Mononuclear cell (primary cell): ENCODE measurements at regions not wholly inside any gene's neighbourhood (a gene's known extent, or its start where the extent isn't known, plus 50 kb on each side); places are given as distances from the start of the nearest gene placed in this dataset.

Source experiments
- H3K27me3 ChIP-seq: 2 replicates; pipeline ENCODE4 v1.6.0; 2011; ENCODE audit warnings: low read length, control low read depth; ENCODE audit not compliant: insufficient read depth
- H3K4me1 ChIP-seq: 2 replicates; pipeline ENCODE4 v1.5.1; 2011; ENCODE audit warnings: mild to moderate bottlenecking, low read length, control low read depth; ENCODE audit not compliant: insufficient read depth
- H3K4me3 ChIP-seq: 2 replicates; pipeline ENCODE4 v1.5.1; 2011; ENCODE audit warnings: mild to moderate bottlenecking, low read length, moderate library complexity
- H3K9me3 ChIP-seq: 2 replicates; pipeline ENCODE4 v1.5.1; 2011; ENCODE audit warnings: low read depth, mild to moderate bottlenecking, control low read depth, low read length

DNA sequence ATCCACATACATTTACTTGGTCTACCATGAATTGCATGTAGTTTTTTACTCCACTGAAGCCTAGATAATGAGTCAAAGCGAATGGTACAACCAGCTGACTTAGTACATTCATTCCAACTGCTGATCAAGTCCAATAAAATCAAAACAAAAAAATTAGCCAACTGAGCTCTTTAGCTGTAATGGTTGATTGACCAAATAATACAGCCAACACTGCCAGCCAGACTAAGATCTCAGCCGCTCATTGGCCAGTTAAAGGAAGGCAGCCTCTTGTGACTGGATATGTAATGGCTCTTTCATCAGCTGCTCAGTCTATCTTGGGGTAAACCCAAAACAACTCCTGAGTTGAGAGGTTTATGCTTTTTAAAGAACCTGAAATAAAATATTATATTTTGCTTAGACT lies 204.3 kb upstream of the RSPO3 start:
- Histone ChIP-seq H3K4me1 (no peaks in the 10 kb centered on the region), H3K27me3 (no peaks in the 10 kb centered on the region), H3K4me3 (no peak overlapping the region), H3K9me3 (no peaks in the 10 kb centered on the region)

DNA sequence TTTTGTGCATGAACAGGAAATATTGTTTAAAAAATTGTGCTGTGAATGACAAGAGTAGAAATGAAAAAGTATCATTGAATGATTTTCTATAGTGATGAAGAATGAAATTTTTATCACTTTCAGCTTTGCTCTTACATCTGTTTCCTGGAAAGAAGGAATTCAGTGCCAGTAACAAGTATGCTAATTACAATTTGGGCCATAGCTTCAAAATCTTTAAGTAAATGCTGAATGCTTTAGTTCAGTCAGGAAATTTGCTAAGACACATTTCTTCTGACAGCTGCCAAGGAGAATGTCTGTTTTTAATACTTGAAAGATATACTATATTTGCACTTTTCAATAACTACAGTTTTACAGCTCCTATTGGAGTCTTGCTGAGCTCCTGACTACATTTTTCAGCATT lies 203.7 kb upstream of the RSPO3 start:
- no peaks in the 10 kb centered on the region for H3K4me1 ChIP-seq
- H3K9me3 ChIP-seq, result no peaks in the 10 kb centered on the region
- no peak overlapping the region for H3K4me3 ChIP-seq
- no peaks in the 10 kb centered on the region for H3K27me3 ChIP-seq

DNA sequence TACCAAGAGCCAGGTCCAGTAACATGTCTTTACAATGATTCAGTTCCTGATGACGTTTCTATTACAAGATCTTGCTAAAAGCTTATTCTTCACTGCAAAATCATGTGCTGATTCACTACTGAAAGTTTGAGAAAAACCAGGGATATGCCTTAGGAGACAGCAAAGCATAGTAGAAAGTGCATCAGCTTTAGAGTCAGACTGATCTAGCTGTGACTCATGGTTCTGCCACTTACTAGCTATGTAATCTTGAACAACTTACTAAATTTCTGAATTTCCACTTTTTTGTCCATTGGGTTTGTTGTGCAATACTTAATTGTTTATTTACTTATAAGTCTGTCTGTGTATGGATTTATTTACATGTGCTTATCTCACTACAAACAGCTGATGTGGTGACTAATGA lies 198.5 kb upstream of the RSPO3 start:
- H3K9me3 ChIP-seq, result no peaks in the 10 kb centered on the region
- H3K4me1 ChIP-seq, result no peaks in the 10 kb centered on the region
- no peak overlapping the region for H3K4me3 ChIP-seq
- no peaks in the 10 kb centered on the region for H3K27me3 ChIP-seq

DNA sequence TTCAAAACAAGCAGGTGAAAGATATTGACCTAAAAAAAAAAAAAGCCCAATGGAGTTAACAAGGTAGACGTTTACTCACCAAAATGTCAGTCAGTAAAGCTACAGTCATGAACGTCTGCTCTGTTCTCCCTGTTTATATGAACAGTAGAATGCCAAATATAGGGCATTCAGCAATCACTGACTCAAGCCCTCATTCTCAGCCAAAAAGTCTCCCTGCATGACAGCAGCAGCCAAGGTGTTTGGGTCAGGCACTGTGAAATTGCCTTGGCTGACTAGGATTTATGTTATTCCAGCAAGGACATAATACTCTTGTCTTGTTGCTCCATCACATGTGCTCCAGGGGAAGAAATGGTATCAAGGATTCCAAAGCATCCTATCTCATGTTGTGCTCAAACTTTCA lies 194.7 kb upstream of the RSPO3 start:
- Histone ChIP-seq H3K9me3 (no peaks in the 10 kb centered on the region), H3K4me1 (no peaks in the 10 kb centered on the region), H3K27me3 (no peaks in the 10 kb centered on the region), H3K4me3 (no peak overlapping the region)

GRCh38 chr6:126926926-126927325 lies 191.5 kb upstream of the RSPO3 start:
- H3K4me1 ChIP-seq, result no peaks in the 10 kb centered on the region
- H3K27me3 ChIP-seq, result no peaks in the 10 kb centered on the region
- H3K9me3 ChIP-seq, result no peaks in the 10 kb centered on the region
- H3K4me3 ChIP-seq, result no peak overlapping the region

- Histone ChIP-seq H3K4me1 (no peaks in the 10 kb centered on the region), H3K4me3 (no peak overlapping the region), H3K27me3 (no peaks in the 10 kb centered on the region), H3K9me3 (no peaks in the 10 kb centered on the region)
Observed at GRCh38 chr6:126927841-126928240, 190.6 kb upstream of the RSPO3 start.

DNA sequence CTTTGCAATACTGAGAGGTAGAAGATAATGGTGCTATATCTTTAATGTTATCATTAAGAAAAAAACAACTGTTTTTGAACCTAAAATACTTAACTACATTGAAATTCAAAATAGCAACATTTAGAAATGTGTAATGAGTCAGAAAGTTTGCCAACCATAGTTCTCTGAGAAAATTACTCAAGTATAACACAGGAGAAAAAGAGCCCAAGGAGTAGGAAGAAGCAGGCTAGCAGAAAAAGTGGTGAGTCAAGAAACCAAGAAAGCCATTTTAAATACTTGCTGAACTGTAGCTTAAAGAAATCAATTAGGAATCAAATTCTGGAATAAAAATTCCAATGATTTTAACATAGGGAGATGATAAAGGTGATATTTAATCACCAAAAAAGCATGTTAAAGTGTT lies 181.0 kb upstream of the RSPO3 start:
- Histone ChIP-seq H3K9me3 (no peaks in the 10 kb centered on the region), H3K27me3 (no peaks in the 10 kb centered on the region), H3K4me3 (no peak overlapping the region), H3K4me1 (no peaks in the 10 kb centered on the region)

- Histone ChIP-seq H3K4me3 (no peak overlapping the region), H3K4me1 (no peaks in the 10 kb centered on the region), H3K9me3 (no peaks in the 10 kb centered on the region), H3K27me3 (no peaks in the 10 kb centered on the region)
Observed at GRCh38 chr6:126939784-126940183, 178.7 kb upstream of the RSPO3 start.

GRCh38 chr6:126941751-126942150 lies 176.7 kb upstream of the RSPO3 start:
- Histone ChIP-seq H3K4me1 (no peaks in the 10 kb centered on the region), H3K9me3 (no peaks in the 10 kb centered on the region), H3K4me3 (no peak overlapping the region), H3K27me3 (no peaks in the 10 kb centered on the region)

DNA sequence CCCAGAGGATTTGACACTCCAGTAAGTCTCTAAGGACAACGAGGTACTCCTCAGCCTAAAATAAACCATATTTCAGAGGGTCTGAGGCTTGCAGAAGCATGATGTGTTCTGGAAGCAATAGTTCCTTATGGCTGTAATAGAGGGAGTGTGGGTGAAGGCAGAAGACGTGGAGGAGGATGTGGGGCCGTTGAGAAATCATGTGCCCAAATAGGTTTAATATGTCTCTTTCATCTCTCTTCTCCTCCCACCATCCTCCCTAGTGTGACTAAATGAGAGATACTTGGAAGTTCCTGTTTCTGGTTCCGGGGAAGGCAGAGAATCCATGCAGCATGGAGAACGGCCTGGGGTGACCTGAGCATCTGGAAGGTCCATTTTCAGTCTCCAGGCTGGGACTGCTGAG lies 174.0 kb upstream of the RSPO3 start:
- H3K4me1 ChIP-seq, result no peaks in the 10 kb centered on the region
- H3K9me3 ChIP-seq, result no peaks in the 10 kb centered on the region

GRCh38 chr6:126945150-126945685 lies 173.3 kb upstream of the RSPO3 start:
- no peaks in the 10 kb centered on the region for H3K27me3 ChIP-seq
- no peaks in the 10 kb centered on the region for H3K9me3 ChIP-seq
- no peak overlapping the region for H3K4me3 ChIP-seq
- no peaks in the 10 kb centered on the region for H3K4me1 ChIP-seq

More for the DNA sequence above, 174.0 kb upstream of the RSPO3 start:
- Histone ChIP-seq H3K27me3 (no peaks in the 10 kb centered on the region), H3K4me3 (no peak overlapping the region)

DNA sequence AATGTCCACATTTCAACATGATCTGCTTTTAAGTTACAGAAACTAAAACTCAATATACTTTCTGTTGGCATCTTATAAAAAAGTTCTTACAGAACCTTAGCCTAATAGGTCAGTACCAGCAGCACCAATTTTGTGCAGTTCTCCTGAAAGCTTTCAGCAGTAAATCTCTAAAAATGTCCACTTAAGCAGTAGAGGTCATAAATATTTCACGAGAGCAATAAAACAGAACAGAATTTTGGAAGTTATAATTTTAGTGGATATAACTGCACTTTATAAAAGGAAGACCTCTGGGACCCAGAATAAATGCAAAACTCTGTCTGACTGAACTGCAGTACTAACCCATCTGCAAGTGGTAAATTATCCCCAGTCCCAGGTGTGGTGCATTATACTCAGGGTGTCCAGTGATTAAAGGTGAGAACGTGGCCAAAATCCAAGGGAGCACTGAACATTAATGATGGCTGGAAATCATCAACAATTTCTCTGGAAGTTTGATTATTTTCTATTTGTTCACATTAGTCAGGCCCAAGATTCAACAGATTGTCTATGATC lies 172.6 kb upstream of the RSPO3 start:
- H3K27me3 ChIP-seq, result no peaks in the 10 kb centered on the region
- no peak overlapping the region for H3K4me3 ChIP-seq
- no peaks in the 10 kb centered on the region for H3K4me1 ChIP-seq
- H3K9me3 ChIP-seq, result no peaks in the 10 kb centered on the region

GRCh38 chr6:126947070-126947469 lies 171.4 kb upstream of the RSPO3 start:
- no peak overlapping the region for H3K4me3 ChIP-seq
- no peaks in the 10 kb centered on the region for H3K27me3 ChIP-seq
- H3K4me1 ChIP-seq, result no peaks in the 10 kb centered on the region
- H3K9me3 ChIP-seq, result no peaks in the 10 kb centered on the region

- Histone ChIP-seq H3K9me3 (no peaks in the 10 kb centered on the region), H3K4me1 (no peaks in the 10 kb centered on the region), H3K27me3 (no peaks in the 10 kb centered on the region), H3K4me3 (no peak overlapping the region)
Observed at GRCh38 chr6:126949786-126950185, 168.7 kb upstream of the RSPO3 start.

GRCh38 chr6:126955621-126956020 lies 162.8 kb upstream of the RSPO3 start:
- Histone ChIP-seq H3K9me3 (no peaks in the 10 kb centered on the region), H3K4me1 (no peaks in the 10 kb centered on the region), H3K4me3 (no peak overlapping the region)

GRCh38 chr6:126957721-126958120 lies 160.8 kb upstream of the RSPO3 start:
- Histone ChIP-seq H3K4me3 (no peak overlapping the region), H3K9me3 (no peaks in the 10 kb centered on the region), H3K4me1 (no peaks in the 10 kb centered on the region), H3K27me3 (no peaks in the 10 kb centered on the region)

More at GRCh38 chr6:126955621-126956020, 162.8 kb upstream of the RSPO3 start:
- no peaks in the 10 kb centered on the region for H3K27me3 ChIP-seq
